ENCODE measurements at regions not wholly inside any gene's neighbourhood (a gene's known extent, or its start where the extent isn't known, plus 50 kb on each side); places are given as distances from the start of the nearest gene placed in this dataset.

DNA sequence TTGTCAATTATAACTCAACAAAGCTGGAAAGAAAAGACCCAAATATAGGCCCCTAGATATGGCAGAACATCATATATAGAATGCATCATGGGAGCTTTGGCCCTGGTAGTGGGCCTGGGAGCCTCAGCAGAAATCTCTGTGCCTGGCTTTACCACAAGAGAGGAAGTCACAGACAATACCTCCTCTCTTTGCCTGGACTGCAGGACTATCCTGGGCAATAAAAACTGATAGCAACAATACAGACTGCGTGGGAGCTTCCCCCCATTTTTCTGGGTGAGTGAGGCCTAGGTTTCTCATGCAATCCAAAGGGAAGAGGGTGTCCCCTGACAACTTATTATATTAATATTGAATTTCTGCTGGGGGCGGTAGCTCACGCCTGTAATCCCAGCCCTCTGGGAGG, 64.0 kb upstream of the NFKB1 start:
- H3K4me3 ChIP-seq (ENCODE audit: low read depth in 2 of 2, low read length in 2 of 2): no peak overlapping the region
- no peak for ATAC-seq
- no peaks in the 10 kb centered on the region for H3K36me3 ChIP-seq (ENCODE audit: control insufficient read depth, insufficient read depth, low read length)
- H3K4me1 ChIP-seq (ENCODE audit: control insufficient read depth, insufficient read depth, low read length): no peaks in the 10 kb centered on the region
- no peak overlapping the region for H3K27ac ChIP-seq (ENCODE audit: low read length)
- no TSS peak for BruUV-seq (replicated peaks)
- ChIA-PET POLR2A (no interaction called here), CTCF (no interaction called here)
- no peaks in the 10 kb centered on the region for H3K9me3 ChIP-seq (ENCODE audit: control insufficient read depth, insufficient read depth, low read depth, low read length)
- intact Hi-C loops (cut with micrococcal nuclease; ENCODE audit: unreplicated experiment) (no loop called here), in situ Hi-C loops (cut with HindIII; ENCODE audit: low pct_unique_long_range_greater_than_20kb, low sequenced_read_pairs) (no loop called here)
- no peaks in the 10 kb centered on the region for H3K27me3 ChIP-seq (ENCODE audit: control insufficient read depth, insufficient read depth, low read length)
- DNase-seq (ENCODE audit: low read depth, low spot score): no peak
- TF ChIP-seq POLR2AphosphoS5 (IDR thresholded peaks at IDR 0.05; ENCODE audit: low read depth, low read length) (no peak), TCF7L2 (IDR thresholded peaks at IDR 0.05; ENCODE audit: low read depth, low read length) (no peak), SIN3A (IDR thresholded peaks at IDR 0.05; ENCODE audit: borderline replicate concordance, insufficient read depth, low read depth, low read length) (no peak)
- TF ChIP-seq, protein P1, sequence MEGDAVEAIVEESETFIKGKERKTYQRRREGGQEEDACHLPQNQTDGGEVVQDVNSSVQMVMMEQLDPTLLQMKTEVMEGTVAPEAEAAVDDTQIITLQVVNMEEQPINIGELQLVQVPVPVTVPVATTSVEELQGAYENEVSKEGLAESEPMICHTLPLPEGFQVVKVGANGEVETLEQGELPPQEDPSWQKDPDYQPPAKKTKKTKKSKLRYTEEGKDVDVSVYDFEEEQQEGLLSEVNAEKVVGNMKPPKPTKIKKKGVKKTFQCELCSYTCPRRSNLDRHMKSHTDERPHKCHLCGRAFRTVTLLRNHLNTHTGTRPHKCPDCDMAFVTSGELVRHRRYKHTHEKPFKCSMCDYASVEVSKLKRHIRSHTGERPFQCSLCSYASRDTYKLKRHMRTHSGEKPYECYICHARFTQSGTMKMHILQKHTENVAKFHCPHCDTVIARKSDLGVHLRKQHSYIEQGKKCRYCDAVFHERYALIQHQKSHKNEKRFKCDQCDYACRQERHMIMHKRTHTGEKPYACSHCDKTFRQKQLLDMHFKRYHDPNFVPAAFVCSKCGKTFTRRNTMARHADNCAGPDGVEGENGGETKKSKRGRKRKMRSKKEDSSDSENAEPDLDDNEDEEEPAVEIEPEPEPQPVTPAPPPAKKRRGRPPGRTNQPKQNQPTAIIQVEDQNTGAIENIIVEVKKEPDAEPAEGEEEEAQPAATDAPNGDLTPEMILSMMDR (IDR thresholded peaks at IDR 0.05): no peak
- TF ChIP-seq, protein P2, sequence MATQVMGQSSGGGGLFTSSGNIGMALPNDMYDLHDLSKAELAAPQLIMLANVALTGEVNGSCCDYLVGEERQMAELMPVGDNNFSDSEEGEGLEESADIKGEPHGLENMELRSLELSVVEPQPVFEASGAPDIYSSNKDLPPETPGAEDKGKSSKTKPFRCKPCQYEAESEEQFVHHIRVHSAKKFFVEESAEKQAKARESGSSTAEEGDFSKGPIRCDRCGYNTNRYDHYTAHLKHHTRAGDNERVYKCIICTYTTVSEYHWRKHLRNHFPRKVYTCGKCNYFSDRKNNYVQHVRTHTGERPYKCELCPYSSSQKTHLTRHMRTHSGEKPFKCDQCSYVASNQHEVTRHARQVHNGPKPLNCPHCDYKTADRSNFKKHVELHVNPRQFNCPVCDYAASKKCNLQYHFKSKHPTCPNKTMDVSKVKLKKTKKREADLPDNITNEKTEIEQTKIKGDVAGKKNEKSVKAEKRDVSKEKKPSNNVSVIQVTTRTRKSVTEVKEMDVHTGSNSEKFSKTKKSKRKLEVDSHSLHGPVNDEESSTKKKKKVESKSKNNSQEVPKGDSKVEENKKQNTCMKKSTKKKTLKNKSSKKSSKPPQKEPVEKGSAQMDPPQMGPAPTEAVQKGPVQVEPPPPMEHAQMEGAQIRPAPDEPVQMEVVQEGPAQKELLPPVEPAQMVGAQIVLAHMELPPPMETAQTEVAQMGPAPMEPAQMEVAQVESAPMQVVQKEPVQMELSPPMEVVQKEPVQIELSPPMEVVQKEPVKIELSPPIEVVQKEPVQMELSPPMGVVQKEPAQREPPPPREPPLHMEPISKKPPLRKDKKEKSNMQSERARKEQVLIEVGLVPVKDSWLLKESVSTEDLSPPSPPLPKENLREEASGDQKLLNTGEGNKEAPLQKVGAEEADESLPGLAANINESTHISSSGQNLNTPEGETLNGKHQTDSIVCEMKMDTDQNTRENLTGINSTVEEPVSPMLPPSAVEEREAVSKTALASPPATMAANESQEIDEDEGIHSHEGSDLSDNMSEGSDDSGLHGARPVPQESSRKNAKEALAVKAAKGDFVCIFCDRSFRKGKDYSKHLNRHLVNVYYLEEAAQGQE (IDR thresholded peaks at IDR 0.05; ENCODE audit: insufficient read depth in 1 of 2, low read depth in 2 of 2, low read length in 1 of 2): no peak

DNA sequence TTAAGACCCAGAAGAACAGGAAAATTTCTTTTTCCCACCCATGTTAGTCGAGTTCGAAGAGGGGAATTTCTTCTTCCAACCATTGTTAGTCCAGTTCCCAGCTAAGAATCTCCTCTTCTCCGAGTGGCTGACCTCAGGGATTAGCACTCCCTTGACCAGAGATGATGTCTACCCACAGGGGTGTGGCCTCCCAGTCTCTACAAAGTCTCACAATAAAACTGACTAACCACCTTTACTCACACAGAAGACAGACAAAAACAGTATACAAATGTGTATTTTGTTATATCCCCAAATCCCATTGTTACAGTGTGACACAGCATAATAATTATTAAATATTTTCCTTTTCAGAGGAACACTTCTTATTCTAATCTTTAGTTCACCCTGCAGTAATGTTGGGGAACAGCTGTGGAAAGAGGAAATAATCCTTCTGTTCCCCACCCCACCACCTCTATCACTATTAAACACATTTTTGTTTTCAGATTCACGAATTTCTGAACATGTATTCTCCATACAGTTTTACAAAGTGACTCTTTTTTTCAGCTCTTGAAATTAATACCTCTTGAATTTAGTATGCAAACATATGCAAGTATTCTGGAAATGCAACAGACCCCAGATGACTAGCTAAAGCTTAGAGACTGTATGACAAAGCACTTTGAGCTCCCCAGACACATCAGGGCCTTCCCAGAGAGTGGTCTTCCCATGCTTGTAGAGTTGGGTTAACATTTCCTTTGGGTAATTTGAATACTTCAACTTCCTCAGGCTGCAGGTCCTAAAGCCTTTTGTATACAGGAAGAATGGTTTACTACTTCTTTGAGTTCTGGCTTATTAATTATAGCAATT, 62.5 kb upstream of the NFKB1 start:
- no peak for TF ChIP-seq TCF7L2 (IDR thresholded peaks at IDR 0.05; ENCODE audit: low read depth, low read length)
- TF ChIP-seq SIN3A (IDR thresholded peaks at IDR 0.05; ENCODE audit: borderline replicate concordance, insufficient read depth, low read depth, low read length): no peak
- TF ChIP-seq, protein P2 (IDR thresholded peaks at IDR 0.05; ENCODE audit: insufficient read depth in 1 of 2, low read depth in 2 of 2, low read length in 1 of 2): no peak
- TF ChIP-seq, protein P1 (IDR thresholded peaks at IDR 0.05): no peak
- no peak for TF ChIP-seq POLR2AphosphoS5 (IDR thresholded peaks at IDR 0.05; ENCODE audit: low read depth, low read length)
- ChIA-PET CTCF (no interaction called here), POLR2A (no interaction called here)
- Histone ChIP-seq H3K4me3 (ENCODE audit: low read depth in 2 of 2, low read length in 2 of 2) (no peak overlapping the region), H3K27me3 (ENCODE audit: control insufficient read depth, insufficient read depth, low read length) (no peaks in the 10 kb centered on the region), H3K9me3 (ENCODE audit: control insufficient read depth, insufficient read depth, low read depth, low read length) (no peaks in the 10 kb centered on the region), H3K27ac (ENCODE audit: low read length) (no peak overlapping the region), H3K36me3 (ENCODE audit: control insufficient read depth, insufficient read depth, low read length) (no peaks in the 10 kb centered on the region), H3K4me1 (ENCODE audit: control insufficient read depth, insufficient read depth, low read length) (no peaks in the 10 kb centered on the region)
- BruUV-seq (replicated peaks): no TSS peak
- intact Hi-C loops (cut with micrococcal nuclease; ENCODE audit: unreplicated experiment) (no loop called here), in situ Hi-C loops (cut with HindIII; ENCODE audit: low pct_unique_long_range_greater_than_20kb, low sequenced_read_pairs) (no loop called here)
- ATAC-seq: no peak
- no peak for DNase-seq (ENCODE audit: low read depth, low spot score)
